ENCODE measurements at regions not wholly inside any gene's neighbourhood (a gene's known extent, or its start where the extent isn't known, plus 50 kb on each side); places are given as distances from the start of the nearest gene placed in this dataset.

DNA sequence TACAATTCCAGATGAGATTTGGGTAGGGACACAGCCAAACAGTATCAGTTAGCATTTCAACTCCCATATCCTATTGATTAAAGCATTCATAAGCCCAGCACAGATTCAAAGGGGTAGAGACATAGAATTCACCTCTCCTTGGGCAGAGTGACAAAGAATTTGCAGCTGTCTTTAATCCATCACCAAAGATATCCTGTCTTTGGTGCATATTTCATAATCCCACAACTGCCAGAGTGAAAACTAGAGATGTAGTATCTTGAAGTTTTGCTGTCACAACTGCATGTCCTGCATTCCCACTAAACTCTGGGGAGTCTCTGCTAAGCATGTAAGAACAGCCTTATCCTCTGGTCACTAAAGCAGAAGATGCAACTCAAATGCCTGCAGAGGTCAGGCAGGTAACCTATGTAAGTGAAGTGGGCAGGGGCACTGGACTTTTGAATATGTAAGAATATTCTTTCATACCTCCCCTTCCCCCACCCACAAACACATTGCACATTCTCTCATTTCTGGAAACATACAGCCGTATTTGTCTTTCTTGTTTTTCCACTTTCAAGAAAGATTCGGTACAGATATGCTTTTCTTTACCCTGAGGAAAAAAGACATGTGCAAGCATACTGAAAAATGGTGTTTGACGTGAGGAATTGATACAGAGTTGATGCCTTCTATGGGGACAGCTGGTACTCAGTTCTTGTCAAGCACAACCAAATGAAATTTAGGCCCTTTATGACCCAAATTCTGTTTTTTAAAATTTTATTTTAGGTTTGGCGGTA lies 283.1 kb downstream of the SP3 start:
- Mint-ChIP-seq H3K36me3 (no peaks in the 10 kb centered on the region), H3K4me1 (ENCODE audit: unreplicated experiment) (peaks cover 4% of the 10 kb centered on the region)

DNA sequence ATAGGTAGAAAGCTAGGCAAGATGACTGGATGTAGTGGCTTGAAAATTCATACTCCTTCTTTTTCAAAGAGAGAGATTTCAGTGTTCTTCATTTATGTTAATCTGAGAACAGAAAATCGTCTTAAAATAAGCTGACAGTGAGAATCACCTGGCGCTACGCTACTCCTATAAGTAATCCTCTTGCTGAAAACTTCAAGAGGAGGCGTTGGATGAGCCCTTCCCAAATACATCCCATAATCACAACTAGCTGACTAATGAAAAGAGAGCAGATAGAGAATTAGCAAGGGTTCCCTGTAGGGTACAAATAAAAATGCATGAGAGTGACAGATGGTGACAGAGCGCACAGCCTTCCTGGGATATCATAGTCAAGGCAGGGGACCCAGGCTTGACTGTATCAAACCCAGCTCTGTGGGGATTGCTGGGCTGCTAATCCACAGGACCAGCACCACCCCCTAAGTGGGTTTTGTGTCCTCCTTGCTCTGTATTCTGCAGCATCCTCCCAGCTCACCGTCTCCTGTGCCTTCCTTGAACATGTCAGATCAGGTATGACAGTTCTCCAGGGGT lies 280.2 kb downstream of the SP3 start:
- H3K9me3 Mint-ChIP-seq, result no peaks in the 10 kb centered on the region
- H3K36me3 Mint-ChIP-seq, result no peaks in the 10 kb centered on the region
- peaks cover 8% of the 10 kb centered on the region for H3K4me1 Mint-ChIP-seq (ENCODE audit: unreplicated experiment)
- H3K4me3 Mint-ChIP-seq, result no peak overlapping the region
- H3K27ac Mint-ChIP-seq, result no peak overlapping the region
- no peaks in the 10 kb centered on the region for H3K27me3 Mint-ChIP-seq
- DNase-seq (ENCODE audit: extremely low spot score, unreplicated experiment), result no peak
- TF ChIP-seq, protein P1, sequence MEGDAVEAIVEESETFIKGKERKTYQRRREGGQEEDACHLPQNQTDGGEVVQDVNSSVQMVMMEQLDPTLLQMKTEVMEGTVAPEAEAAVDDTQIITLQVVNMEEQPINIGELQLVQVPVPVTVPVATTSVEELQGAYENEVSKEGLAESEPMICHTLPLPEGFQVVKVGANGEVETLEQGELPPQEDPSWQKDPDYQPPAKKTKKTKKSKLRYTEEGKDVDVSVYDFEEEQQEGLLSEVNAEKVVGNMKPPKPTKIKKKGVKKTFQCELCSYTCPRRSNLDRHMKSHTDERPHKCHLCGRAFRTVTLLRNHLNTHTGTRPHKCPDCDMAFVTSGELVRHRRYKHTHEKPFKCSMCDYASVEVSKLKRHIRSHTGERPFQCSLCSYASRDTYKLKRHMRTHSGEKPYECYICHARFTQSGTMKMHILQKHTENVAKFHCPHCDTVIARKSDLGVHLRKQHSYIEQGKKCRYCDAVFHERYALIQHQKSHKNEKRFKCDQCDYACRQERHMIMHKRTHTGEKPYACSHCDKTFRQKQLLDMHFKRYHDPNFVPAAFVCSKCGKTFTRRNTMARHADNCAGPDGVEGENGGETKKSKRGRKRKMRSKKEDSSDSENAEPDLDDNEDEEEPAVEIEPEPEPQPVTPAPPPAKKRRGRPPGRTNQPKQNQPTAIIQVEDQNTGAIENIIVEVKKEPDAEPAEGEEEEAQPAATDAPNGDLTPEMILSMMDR (conservative IDR thresholded peaks at IDR 0.05), result no peak

More for the DNA sequence above, 283.1 kb downstream of the SP3 start:
- no peak for DNase-seq (ENCODE audit: extremely low spot score, unreplicated experiment)
- H3K9me3 Mint-ChIP-seq, result no peaks in the 10 kb centered on the region
- no peak overlapping the region for H3K4me3 Mint-ChIP-seq
- H3K27ac Mint-ChIP-seq, result no peak overlapping the region
- TF ChIP-seq, protein P1 (conservative IDR thresholded peaks at IDR 0.05), result no peak
- H3K27me3 Mint-ChIP-seq, result no peaks in the 10 kb centered on the region

DNA sequence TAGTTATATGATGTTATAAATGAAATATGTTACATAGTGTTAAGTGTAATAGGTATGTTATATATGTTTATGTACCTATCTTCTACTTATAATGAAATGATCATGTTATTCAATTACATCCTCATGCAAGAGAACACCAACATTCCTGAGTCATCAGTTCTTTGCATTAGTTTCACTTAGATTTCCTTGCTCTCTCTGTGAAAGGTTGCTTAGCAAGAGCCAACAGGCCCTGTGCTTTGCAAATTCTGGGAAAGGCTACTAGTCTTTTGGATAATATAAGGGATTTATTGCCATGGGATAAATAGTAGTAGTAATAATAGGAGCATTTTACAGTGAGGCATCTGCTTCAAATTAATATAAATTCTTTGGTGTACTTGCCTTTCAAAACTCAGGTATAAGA lies 274.8 kb downstream of the SP3 start:
- H3K27ac Mint-ChIP-seq, result no peak overlapping the region
- H3K4me1 Mint-ChIP-seq (ENCODE audit: unreplicated experiment), result peaks cover 11% of the 10 kb centered on the region
- H3K36me3 Mint-ChIP-seq, result no peaks in the 10 kb centered on the region
- no peaks in the 10 kb centered on the region for H3K9me3 Mint-ChIP-seq
- no peak overlapping the region for H3K4me3 Mint-ChIP-seq
- TF ChIP-seq, protein P1 (conservative IDR thresholded peaks at IDR 0.05), result no peak
- no peak for DNase-seq (ENCODE audit: extremely low spot score, unreplicated experiment)
- no peaks in the 10 kb centered on the region for H3K27me3 Mint-ChIP-seq

DNA sequence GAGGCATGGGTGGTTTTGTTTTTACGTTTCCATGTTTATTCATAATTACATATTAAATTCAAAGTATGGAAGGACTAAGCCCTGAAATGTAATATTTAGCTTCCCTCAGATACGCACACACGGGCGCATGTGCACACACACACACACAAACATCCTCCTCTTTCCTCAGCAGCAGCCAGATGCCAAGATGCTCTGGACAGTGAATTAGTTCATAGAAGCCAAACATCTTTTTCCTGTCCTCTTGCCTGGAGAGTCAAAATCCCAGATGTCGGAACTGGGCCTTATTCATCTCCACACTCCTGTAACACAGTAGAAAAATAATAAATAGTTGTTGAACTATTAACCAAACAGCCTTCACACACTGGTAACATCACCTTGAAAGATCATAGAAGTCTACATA lies 273.1 kb downstream of the SP3 start:
- no peaks in the 10 kb centered on the region for H3K36me3 Mint-ChIP-seq
- H3K27ac Mint-ChIP-seq, result no peak overlapping the region
- no peak overlapping the region for H3K4me3 Mint-ChIP-seq
- no peaks in the 10 kb centered on the region for H3K27me3 Mint-ChIP-seq
- peaks cover 11% of the 10 kb centered on the region for H3K4me1 Mint-ChIP-seq (ENCODE audit: unreplicated experiment)
- TF ChIP-seq, protein P1 (conservative IDR thresholded peaks at IDR 0.05), result no peak
- no peak for DNase-seq (ENCODE audit: extremely low spot score, unreplicated experiment)
- no peaks in the 10 kb centered on the region for H3K9me3 Mint-ChIP-seq

DNA sequence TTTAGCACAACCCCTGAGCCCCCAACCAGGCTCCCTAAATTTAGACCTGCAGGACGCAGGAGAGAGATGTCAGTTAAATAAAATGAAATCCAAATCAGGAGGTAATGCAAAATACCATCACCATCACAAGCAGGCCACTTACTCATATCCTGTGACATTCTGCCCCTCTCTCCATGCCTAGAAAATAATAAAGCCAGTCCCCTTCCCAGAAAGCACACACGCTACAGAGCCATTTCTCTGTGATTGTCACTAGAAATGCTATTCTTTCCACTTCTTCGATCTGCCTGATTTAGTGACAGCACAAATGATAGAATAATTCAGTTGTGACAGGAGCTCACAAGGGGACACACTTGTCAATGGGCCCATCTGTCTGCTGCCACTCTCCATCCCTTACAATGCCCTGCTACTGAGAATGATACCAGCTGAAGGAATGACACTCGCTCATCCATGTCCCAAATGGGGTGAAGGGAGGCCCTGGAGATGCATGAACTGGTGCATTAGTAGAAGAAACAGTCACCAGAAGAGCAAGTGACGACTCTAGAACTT lies 272.1 kb downstream of the SP3 start:
- DNase-seq (ENCODE audit: extremely low spot score, unreplicated experiment), result no peak
- TF ChIP-seq, protein P1 (conservative IDR thresholded peaks at IDR 0.05), result no peak
- Mint-ChIP-seq H3K36me3 (no peaks in the 10 kb centered on the region), H3K4me3 (no peak overlapping the region), H3K9me3 (no peaks in the 10 kb centered on the region), H3K27ac (no peak overlapping the region), H3K27me3 (no peaks in the 10 kb centered on the region), H3K4me1 (ENCODE audit: unreplicated experiment) (peaks cover 11% of the 10 kb centered on the region)

Data from type B pancreatic cell (in vitro differentiated cells).